ENCODE measurements at regions not wholly inside any gene's neighbourhood (a gene's known extent, or its start where the extent isn't known, plus 50 kb on each side); places are given as distances from the start of the nearest gene placed in this dataset.

DNA sequence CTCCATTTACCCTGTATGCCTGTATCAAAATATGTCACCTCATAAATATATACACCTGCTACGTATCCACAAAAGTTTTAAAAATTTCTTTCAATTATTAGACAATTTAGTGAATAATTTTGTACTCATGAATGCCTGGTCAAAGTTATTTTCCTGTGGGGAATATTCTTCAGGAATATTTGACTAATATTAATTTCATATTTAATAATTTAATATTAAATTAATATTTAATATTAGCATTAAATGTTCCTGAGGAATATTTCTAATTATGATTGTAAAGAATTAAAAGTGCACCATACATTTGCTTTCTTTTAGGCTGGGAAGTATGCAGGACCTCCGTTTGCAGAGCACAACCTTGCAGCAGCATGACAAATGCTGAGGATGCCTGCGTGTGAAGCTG lies 422.7 kb downstream of the C3orf38 start:
- TF ChIP-seq, protein P1, sequence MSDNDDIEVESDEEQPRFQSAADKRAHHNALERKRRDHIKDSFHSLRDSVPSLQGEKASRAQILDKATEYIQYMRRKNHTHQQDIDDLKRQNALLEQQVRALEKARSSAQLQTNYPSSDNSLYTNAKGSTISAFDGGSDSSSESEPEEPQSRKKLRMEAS (IDR thresholded peaks at IDR 0.05) = no peak
- TF ChIP-seq RCOR1 (IDR thresholded peaks at IDR 0.05; ENCODE audit: low read depth, low read length) (no peak), RNF2 (IDR thresholded peaks at IDR 0.05; ENCODE audit: borderline replicate concordance, low read depth) (no peak), CHD2 (IDR thresholded peaks at IDR 0.05; ENCODE audit: low read length, partially characterized antibody) (no peak), MYC (IDR thresholded peaks at IDR 0.05; ENCODE audit: borderline replicate concordance, low read length) (no peak), CTCF (IDR thresholded peaks at IDR 0.05) (no peak), POLR2A (IDR thresholded peaks at IDR 0.05; ENCODE audit: low read length) (no peak), PHF8 (IDR thresholded peaks at IDR 0.05; ENCODE audit: borderline replicate concordance, low read depth) (no peak), KDM1A (IDR thresholded peaks at IDR 0.05; ENCODE audit: low read depth) (no peak), POLR2AphosphoS2 (conservative IDR thresholded peaks at IDR 0.05; ENCODE audit: low read length) (no peak)
